GM12865 (cell line): ENCODE measurements at regions not wholly inside any gene's neighbourhood (a gene's known extent, or its start where the extent isn't known, plus 50 kb on each side); places are given as distances from the start of the nearest gene placed in this dataset.

Experiments
- DNase-seq: peaks from one replicate; pipeline ENCODE4 v3.0.0; 2010; ENCODE audit warnings: low read depth
- H3K4me3 ChIP-seq: 2 replicates; pipeline ENCODE4 v1.5.1; 2011; ENCODE audit warnings: mild to moderate bottlenecking, low read depth, low read length, control low read depth
- TF ChIP-seq, protein P1 (sequence below): IDR thresholded peaks from 2 replicates; pipeline ENCODE4 v1.5.1; 2011; ENCODE audit warnings: low read length, control low read depth, low read depth, inconsistent platforms; ENCODE audit not compliant: insufficient read depth; ENCODE audit errors: missing control alignments

DNA sequence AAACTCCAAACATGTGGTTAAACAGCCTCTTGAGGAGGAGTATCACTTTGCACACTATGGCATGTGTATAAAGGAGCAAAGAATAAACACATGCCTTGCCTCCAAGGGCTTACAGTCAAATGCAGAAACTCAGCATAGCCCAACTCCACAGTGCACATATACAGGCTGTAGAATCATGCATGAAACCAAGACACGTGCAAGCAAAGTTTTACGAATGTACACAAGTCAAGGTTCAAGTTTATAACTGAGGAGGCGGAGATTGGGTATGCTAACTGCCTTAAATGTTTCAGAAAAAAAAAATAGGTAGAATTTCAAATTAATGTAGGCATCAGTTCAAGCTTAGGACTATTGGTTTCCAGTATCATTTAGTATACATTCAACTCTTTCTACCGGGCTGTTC is 321.1 kb downstream of the SOX9 start:
- TF ChIP-seq, protein P1, sequence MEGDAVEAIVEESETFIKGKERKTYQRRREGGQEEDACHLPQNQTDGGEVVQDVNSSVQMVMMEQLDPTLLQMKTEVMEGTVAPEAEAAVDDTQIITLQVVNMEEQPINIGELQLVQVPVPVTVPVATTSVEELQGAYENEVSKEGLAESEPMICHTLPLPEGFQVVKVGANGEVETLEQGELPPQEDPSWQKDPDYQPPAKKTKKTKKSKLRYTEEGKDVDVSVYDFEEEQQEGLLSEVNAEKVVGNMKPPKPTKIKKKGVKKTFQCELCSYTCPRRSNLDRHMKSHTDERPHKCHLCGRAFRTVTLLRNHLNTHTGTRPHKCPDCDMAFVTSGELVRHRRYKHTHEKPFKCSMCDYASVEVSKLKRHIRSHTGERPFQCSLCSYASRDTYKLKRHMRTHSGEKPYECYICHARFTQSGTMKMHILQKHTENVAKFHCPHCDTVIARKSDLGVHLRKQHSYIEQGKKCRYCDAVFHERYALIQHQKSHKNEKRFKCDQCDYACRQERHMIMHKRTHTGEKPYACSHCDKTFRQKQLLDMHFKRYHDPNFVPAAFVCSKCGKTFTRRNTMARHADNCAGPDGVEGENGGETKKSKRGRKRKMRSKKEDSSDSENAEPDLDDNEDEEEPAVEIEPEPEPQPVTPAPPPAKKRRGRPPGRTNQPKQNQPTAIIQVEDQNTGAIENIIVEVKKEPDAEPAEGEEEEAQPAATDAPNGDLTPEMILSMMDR, result no peak
- H3K4me3 ChIP-seq, result no peak overlapping the region
- DNase-seq, result no peak

DNA sequence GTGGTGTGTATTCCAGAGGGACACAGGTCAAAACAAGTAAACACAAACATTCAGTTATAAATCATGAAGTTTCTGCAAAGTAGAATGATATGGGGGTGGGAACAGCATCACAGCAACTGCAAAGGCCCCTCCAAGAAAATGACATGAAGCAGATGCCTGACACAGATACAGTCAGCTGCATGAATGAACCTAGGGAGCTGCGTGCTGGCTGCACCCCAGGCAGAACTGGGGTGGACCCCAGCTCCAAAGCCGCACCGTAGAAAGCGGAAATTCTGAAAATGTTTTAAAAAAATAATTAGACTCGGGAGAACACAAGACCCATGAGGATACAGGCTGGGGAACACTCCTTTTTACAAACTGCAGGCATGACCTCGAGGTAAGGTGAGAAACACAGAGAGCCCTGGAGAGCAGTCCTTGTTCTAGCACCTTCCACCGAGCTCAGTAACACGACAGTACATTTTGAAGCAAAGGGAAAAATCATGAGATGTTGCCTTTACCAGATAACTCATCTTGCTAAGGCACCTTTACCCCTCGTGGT is 323.8 kb downstream of the SOX9 start:
- no peak overlapping the region for H3K4me3 ChIP-seq
- no peak for DNase-seq
- TF ChIP-seq, protein P1, result no peak

DNA sequence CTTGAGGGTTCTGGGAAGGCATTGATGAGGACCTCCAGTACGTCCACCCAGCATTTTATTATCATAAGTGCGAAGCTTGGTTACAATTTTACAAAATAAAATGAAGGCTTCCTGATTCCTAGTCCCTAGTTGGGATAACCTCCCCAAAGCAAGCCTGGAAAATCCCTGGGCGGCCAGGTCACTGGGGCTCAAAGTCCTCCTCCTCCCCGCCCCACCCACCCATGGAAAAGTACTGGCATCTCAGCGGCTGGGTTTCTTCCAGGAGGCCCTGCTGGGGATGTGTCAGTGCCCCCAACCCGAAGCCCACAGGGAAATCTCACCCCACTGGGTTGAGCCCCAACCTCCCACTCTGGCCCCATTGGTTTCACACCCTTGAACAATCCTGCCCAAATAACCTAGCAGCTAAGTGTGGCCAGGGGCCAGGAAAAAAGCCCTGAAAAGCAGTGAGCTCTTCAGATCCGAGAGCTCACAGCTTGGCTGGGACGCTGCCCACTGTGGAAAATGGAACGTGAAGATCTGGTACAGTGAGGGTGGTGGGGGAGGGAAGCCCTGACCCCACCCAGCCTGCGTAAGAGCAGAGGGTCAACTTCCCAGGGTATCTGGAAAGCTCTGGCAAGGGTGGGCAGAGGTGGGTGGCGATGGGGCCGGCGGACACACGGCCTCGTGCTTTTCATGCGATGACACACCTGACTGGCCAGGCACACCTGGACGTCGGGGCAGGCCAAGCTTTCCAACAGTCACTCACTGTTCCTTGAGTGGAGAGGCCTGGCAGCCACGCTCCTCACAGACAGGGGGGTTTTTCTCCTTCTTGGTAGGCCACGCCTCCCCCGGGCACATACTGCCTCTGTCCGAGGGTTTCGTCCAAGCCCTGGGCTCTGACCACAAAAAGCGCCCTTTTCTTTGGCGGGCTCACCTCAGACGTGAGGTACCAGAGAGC is 324.5 kb downstream of the SOX9 start:
- H3K4me3 ChIP-seq, result no peak overlapping the region
- TF ChIP-seq, protein P1, result no peak
- no peak for DNase-seq

DNA sequence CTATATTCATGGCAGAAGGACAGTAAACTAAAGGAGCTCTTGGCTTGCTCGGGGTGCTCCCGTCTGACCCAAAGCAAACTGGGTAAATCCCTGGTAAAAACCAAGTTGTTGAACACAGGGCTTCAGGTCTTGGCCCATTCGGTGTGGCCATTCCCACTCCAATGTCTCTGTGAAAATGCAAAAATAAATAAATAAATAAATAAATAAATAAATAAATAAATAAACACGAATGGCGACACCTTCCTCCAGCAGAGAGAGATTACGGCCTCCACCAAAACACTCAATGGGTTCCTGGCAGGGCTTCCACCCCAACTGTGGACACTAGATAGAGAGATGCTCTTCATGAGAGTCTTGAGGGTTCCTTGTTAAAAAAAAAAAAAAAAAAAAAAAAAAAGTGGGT is 325.3 kb downstream of the SOX9 start:
- TF ChIP-seq, protein P1, result no peak
- no peak for DNase-seq
- no peak overlapping the region for H3K4me3 ChIP-seq

DNA sequence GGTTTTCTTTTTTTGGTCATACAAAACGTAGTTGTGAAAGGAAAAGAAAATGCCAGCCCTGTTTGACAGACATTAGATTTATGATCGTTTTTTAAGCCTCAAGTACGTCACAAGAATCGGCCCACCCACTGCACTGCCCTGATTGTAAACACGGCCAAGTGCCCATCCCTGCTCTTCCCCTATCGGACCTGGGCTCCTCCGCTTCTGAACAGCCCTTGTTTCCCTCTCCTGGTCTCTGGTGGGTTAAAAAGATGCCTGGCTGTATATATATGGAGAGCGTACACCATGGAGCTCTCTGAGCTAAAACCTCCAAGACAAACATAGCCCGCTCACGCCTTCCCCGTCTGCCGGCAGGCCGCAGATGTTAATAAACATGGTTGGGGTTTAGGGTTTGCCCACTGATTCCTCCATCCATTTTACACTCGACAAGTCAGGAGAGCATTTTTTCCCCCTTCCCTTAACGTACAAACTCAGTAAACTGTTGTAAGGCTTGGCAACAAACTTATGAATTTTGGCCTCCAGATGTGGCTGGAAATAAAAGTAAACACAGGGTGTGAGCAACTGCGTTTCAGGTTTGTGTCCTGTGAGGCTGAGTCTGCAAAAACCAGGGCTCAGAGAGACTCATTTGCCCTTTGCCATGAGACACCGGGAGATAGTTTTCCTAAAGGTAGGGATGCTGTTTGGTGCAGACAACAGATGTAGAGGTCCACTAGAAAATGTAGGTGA is 325.9 kb downstream of the SOX9 start:
- TF ChIP-seq, protein P1, result no peak
- H3K4me3 ChIP-seq, result no peak overlapping the region
- DNase-seq, result no peak

DNA sequence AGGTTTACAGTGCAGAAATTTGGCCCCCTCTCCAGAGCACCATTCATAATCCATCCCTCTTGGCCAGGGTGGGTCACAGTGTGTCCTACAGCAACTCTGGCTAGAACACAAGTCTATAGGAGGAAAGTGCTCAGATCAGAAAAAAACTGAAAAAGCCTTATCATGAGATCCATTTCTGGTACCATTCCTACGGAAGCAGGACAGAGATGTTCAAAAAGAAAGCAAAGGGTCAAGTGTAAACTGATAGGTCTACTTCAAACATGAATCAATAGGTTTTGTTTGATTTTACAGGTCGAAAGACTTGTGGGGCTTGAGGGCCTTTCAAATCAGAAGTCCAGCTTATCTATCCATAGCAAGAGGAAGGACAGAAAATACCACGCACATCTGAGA is 326.4 kb downstream of the SOX9 start:
- TF ChIP-seq, protein P1, result no peak
- no peak for DNase-seq
- H3K4me3 ChIP-seq, result no peak overlapping the region
